GM18861 (cell line): ENCODE measurements at regions not wholly inside any gene's neighbourhood (a gene's known extent, or its start where the extent isn't known, plus 50 kb on each side); places are given as distances from the start of the nearest gene placed in this dataset.

ENCODE experiments used
- ATAC-seq: cut with Tn5 transposase; IDR thresholded peaks from one replicate; pipeline ENCODE4 v1.9.1; 2021; ENCODE audit not compliant: unreplicated experiment

GRCh38 chr15:46489276-46489675 lies 854.4 kb downstream of the SQOR start:
- no peak for ATAC-seq

GRCh38 chr15:46496491-46497115 lies 861.8 kb downstream of the SQOR start:
- no peak for ATAC-seq

GRCh38 chr15:46502667-46503066 lies 867.8 kb downstream of the SQOR start:
- no peak for ATAC-seq

- ATAC-seq: no peak
These were observed 883.6 kb downstream of the SQOR start for GRCh38 chr15:46518381-46518780.

- no peak for ATAC-seq
These were observed 888.9 kb downstream of the SQOR start for GRCh38 chr15:46523701-46524100.

GRCh38 chr15:46525984-46526725 lies 891.3 kb downstream of the SQOR start:
- no peak for ATAC-seq

GRCh38 chr15:46526726-46527110 lies 891.9 kb downstream of the SQOR start:
- no peak for ATAC-seq

GRCh38 chr15:46543626-46544025 lies 908.8 kb downstream of the SQOR start:
- ATAC-seq: no peak

GRCh38 chr15:46548989-46549388 lies 914.2 kb downstream of the SQOR start:
- ATAC-seq: no peak

GRCh38 chr15:46552316-46552715 lies 917.5 kb downstream of the SQOR start:
- no peak for ATAC-seq

GRCh38 chr15:46555547-46555946 lies 920.7 kb downstream of the SQOR start:
- ATAC-seq: no peak

- no peak for ATAC-seq
These were observed 921.2 kb downstream of the SQOR start for GRCh38 chr15:46556010-46556409.

GRCh38 chr15:46556559-46557379 lies 921.9 kb downstream of the SQOR start:
- ATAC-seq: no peak

GRCh38 chr15:46567968-46568367 lies 933.1 kb downstream of the SQOR start:
- no peak for ATAC-seq

- ATAC-seq: no peak
These were observed 935.0 kb downstream of the SQOR start for GRCh38 chr15:46569781-46570180.

- no peak for ATAC-seq
These were observed 942.0 kb downstream of the SQOR start for GRCh38 chr15:46576646-46577395.

- no peak for ATAC-seq
These were observed 942.9 kb downstream of the SQOR start for GRCh38 chr15:46577767-46578166.

GRCh38 chr15:46580487-46580886 lies 945.7 kb downstream of the SQOR start:
- ATAC-seq: no peak

GRCh38 chr15:46580924-46581323 lies 946.1 kb downstream of the SQOR start:
- no peak for ATAC-seq

- no peak for ATAC-seq
These were observed 954.3 kb downstream of the SQOR start for GRCh38 chr15:46589088-46589487.

GRCh38 chr15:46591462-46591861 lies 956.6 kb downstream of the SQOR start:
- ATAC-seq: no peak
